DOHH2 (cell line): ENCODE measurements at regions not wholly inside any gene's neighbourhood (a gene's known extent, or its start where the extent isn't known, plus 50 kb on each side); places are given as distances from the start of the nearest gene placed in this dataset.

ENCODE experiments used
- H3F3A ChIP-seq: fragments of 200-600 bp; sonication (generic), shearing (Covaris generic); 2 replicates; pipeline ENCODE4 v1.6.0; 2016; ENCODE audit warnings: antibody characterized with exemption, mild to moderate bottlenecking; ENCODE audit not compliant: control insufficient read depth, insufficient read depth
- H3K27ac ChIP-seq: fragments of 200-600 bp; sonication (generic); 2 replicates; pipeline ENCODE4 v1.5.1; 2014; ENCODE audit warnings: low read depth, mild to moderate bottlenecking, low read length, moderate library complexity
- H3K27me3 ChIP-seq: fragments of 200-600 bp; sonication (generic); 2 replicates; pipeline ENCODE4 v1.6.1; 2014; ENCODE audit warnings: mild to moderate bottlenecking, low read length, mixed read lengths; ENCODE audit not compliant: control insufficient read depth
- H3K36me3 ChIP-seq: fragments of 200-600 bp; sonication (generic); 2 replicates; pipeline ENCODE4 v1.6.1; 2014; ENCODE audit warnings: mild to moderate bottlenecking, low read length, moderate library complexity, mixed read lengths; ENCODE audit not compliant: control insufficient read depth
- H3K4me1 ChIP-seq: fragments of 200-600 bp; sonication (generic); 2 replicates; pipeline ENCODE4 v1.6.1; 2014; ENCODE audit warnings: mild to moderate bottlenecking, low read length, mixed read lengths; ENCODE audit not compliant: control insufficient read depth
- H3K4me2 ChIP-seq: fragments of 200-600 bp; sonication (generic); 2 replicates; pipeline ENCODE4 v1.6.0; 2014; ENCODE audit warnings: mild to moderate bottlenecking, low read length, moderate library complexity
- H3K4me3 ChIP-seq: fragments of 200-600 bp; sonication (generic); 2 replicates; pipeline ENCODE4 v1.5.1; 2014; ENCODE audit warnings: mild to moderate bottlenecking, low read length, mixed read lengths
- H3K79me2 ChIP-seq: fragments of 200-600 bp; sonication (generic); 2 replicates; pipeline ENCODE4 v1.6.1; 2014; ENCODE audit warnings: mild to moderate bottlenecking, low read length, mixed read lengths; ENCODE audit not compliant: control insufficient read depth
- H3K9me2 ChIP-seq: fragments of 200-600 bp; sonication (generic); replicated peaks from 2 replicates; pipeline ENCODE4 v1.6.1; 2014; ENCODE audit warnings: mild to moderate bottlenecking, low read length, mixed read lengths; ENCODE audit not compliant: control insufficient read depth
- H3K9me3 ChIP-seq: fragments of 200-600 bp; sonication (generic); 2 replicates; pipeline ENCODE4 v1.6.1; 2014; ENCODE audit warnings: antibody characterized with exemption, low read length, mixed read lengths; ENCODE audit not compliant: control insufficient read depth, insufficient read depth
- H4K20me1 ChIP-seq: fragments of 200-600 bp; sonication (generic); 2 replicates; pipeline ENCODE4 v1.6.0; 2014; ENCODE audit warnings: low read depth, mild to moderate bottlenecking, antibody characterized with exemption, low read length, moderate library complexity; ENCODE audit not compliant: control insufficient read depth, insufficient read depth
- CTCF ChIP-seq: fragments of 200-600 bp; sonication (generic); IDR thresholded peaks from one replicate; pipeline ENCODE4 v1.5.1; 2014; ENCODE audit warnings: antibody characterized with exemption, mild to moderate bottlenecking, low read depth, low read length; ENCODE audit not compliant: poor library complexity, severe bottlenecking
- EZH2phosphoT487 ChIP-seq: fragments of 200-600 bp; sonication (generic); IDR thresholded peaks from 2 replicates; pipeline ENCODE4 v1.6.1; 2017; ENCODE audit warnings: borderline replicate concordance, mild to moderate bottlenecking, antibody characterized with exemption, low read length, moderate library complexity, mixed read lengths

- TF ChIP-seq EZH2phosphoT487 (no peak), CTCF (no peak)
- no peak overlapping the region for H3K4me2 ChIP-seq
- H3K36me3 ChIP-seq: no peaks in the 10 kb centered on the region
- H3K27me3 ChIP-seq: no peaks in the 10 kb centered on the region
- H3K9me3 ChIP-seq: no peaks in the 10 kb centered on the region
- H3K4me1 ChIP-seq: peaks cover 7% of the 10 kb centered on the region
- H3K79me2 ChIP-seq: no peaks in the 10 kb centered on the region
- no peaks in the 10 kb centered on the region for H3K9me2 ChIP-seq
- H3K4me3 ChIP-seq: no peak overlapping the region
- no peaks in the 10 kb centered on the region for H4K20me1 ChIP-seq
- H3F3A ChIP-seq: no peaks in the 10 kb centered on the region
- H3K27ac ChIP-seq: no peak overlapping the region
Measured at GRCh38 chr16:29316761-29317183, 89.7 kb downstream of the NPIPB11 start.

- Histone ChIP-seq H3K4me2 (no peak overlapping the region), H3K9me2 (no peaks in the 10 kb centered on the region), H3K4me3 (no peak overlapping the region), H3K27ac (no peak overlapping the region), H4K20me1 (no peaks in the 10 kb centered on the region), H3K9me3 (no peaks in the 10 kb centered on the region), H3K36me3 (no peaks in the 10 kb centered on the region), H3K27me3 (no peaks in the 10 kb centered on the region), H3K79me2 (no peaks in the 10 kb centered on the region), H3K4me1 (peaks cover 7% of the 10 kb centered on the region), H3F3A (no peaks in the 10 kb centered on the region)
- no peak for TF ChIP-seq CTCF
- no peak for TF ChIP-seq EZH2phosphoT487
Measured at GRCh38 chr16:29315916-29316517, 90.5 kb downstream of the NPIPB11 start.

- no peaks in the 10 kb centered on the region for H3K79me2 ChIP-seq
- no peaks in the 10 kb centered on the region for H3F3A ChIP-seq
- no peaks in the 10 kb centered on the region for H3K9me3 ChIP-seq
- peaks cover 7% of the 10 kb centered on the region for H3K4me1 ChIP-seq
- no peak overlapping the region for H3K4me2 ChIP-seq
- H3K27me3 ChIP-seq: no peaks in the 10 kb centered on the region
- no peaks in the 10 kb centered on the region for H4K20me1 ChIP-seq
- TF ChIP-seq EZH2phosphoT487 (no peak), CTCF (no peak)
- no peaks in the 10 kb centered on the region for H3K9me2 ChIP-seq
- H3K36me3 ChIP-seq: no peaks in the 10 kb centered on the region
- H3K4me3 ChIP-seq: no peak overlapping the region
- no peak overlapping the region for H3K27ac ChIP-seq
Measured at GRCh38 chr16:29315046-29315445, 91.5 kb downstream of the NPIPB11 start.
